K562 (cell line): ENCODE measurements at regions not wholly inside any gene's neighbourhood (a gene's known extent, or its start where the extent isn't known, plus 50 kb on each side); places are given as distances from the start of the nearest gene placed in this dataset.

Experiments used
- CBFA2T3 ChIP-seq: fragments of 450-650 bp; IDR thresholded peaks from 2 replicates; pipeline ENCODE4 v1.6.1; 2017
- CBX2 ChIP-seq: fragments of 200-600 bp; sonication (generic); IDR thresholded peaks from one replicate; pipeline ENCODE4 v1.6.1; 2012; ENCODE audit warnings: mild to moderate bottlenecking, low read length, inconsistent platforms; ENCODE audit not compliant: insufficient read depth, poor library complexity, severe bottlenecking
- KLF6 ChIP-seq: fragments of 250-450 bp; sonication (Bioruptor Pico); IDR thresholded peaks from 2 replicates; pipeline ENCODE4 v1.4.0; 2020; ENCODE audit warnings: mild to moderate bottlenecking, moderate library complexity, borderline replicate concordance
- MECOM ChIP-seq: fragments of 250-450 bp; sonication (Bioruptor Pico); IDR thresholded peaks from 2 replicates; pipeline ENCODE4 v1.8.0; 2022; ENCODE audit warnings: inconsistent platforms
- SRSF3 ChIP-seq: fragments of 200-400 bp; formaldehyde crosslinking; IDR thresholded peaks from 2 replicates; pipeline ENCODE4 v1.6.1; 2016; ENCODE audit warnings: mild to moderate bottlenecking, low read length, moderate library complexity; ENCODE audit not compliant: insufficient read depth
- SRSF9 ChIP-seq: fragments of 200-400 bp; formaldehyde crosslinking; IDR thresholded peaks from 2 replicates; pipeline ENCODE4 v1.6.1; 2017; ENCODE audit warnings: low read depth, low read length, borderline replicate concordance
- U2AF2 ChIP-seq: fragments of 200-400 bp; formaldehyde crosslinking; optimal IDR thresholded peaks from 2 replicates; pipeline ENCODE3; 2017; ENCODE audit warnings: low read depth, mild to moderate bottlenecking, low read length
- ZBTB7A ChIP-seq: IDR thresholded peaks from 2 replicates; pipeline ENCODE4 v1.6.1; 2011; ENCODE audit warnings: low read depth, mild to moderate bottlenecking, low read length, moderate library complexity, borderline replicate concordance; ENCODE audit not compliant: control insufficient read depth
- ZNF444 ChIP-seq: fragments of 250-450 bp; sonication (Bioruptor Pico); IDR thresholded peaks from 2 replicates; pipeline ENCODE4 v1.4.0; 2020; ENCODE audit warnings: mild to moderate bottlenecking, moderate library complexity
- TF ChIP-seq, protein P1 (sequence below): fragments of 450-650 bp; formaldehyde crosslinking; IDR thresholded peaks from 2 replicates; pipeline ENCODE4 v1.4.0; 2020; ENCODE audit warnings: mild to moderate bottlenecking, moderate library complexity
- TF ChIP-seq, protein P2 (sequence below): fragments of 450-650 bp; IDR thresholded peaks from 2 replicates; pipeline ENCODE4 v1.7.1; 2018; ENCODE audit warnings: mild to moderate bottlenecking, low read depth; ENCODE audit not compliant: partially characterized antibody
- TF ChIP-seq, protein P3 (sequence below): fragments of 150-350 bp; conservative IDR thresholded peaks from 2 replicates; pipeline ENCODE4 v1.6.1; 2014; ENCODE audit warnings: low read length
- TF ChIP-seq, protein P4 (sequence below): fragments of 250-450 bp; sonication (Bioruptor Pico); IDR thresholded peaks from 2 replicates; pipeline ENCODE4 v1.8.0; 2021; ENCODE audit warnings: moderate library complexity, mild to moderate bottlenecking, inconsistent platforms
- TF ChIP-seq, protein P5 (sequence below): fragments of 450-650 bp; formaldehyde crosslinking; IDR thresholded peaks from 2 replicates; pipeline ENCODE4 v1.4.0; 2020; ENCODE audit warnings: mild to moderate bottlenecking, moderate library complexity

DNA sequence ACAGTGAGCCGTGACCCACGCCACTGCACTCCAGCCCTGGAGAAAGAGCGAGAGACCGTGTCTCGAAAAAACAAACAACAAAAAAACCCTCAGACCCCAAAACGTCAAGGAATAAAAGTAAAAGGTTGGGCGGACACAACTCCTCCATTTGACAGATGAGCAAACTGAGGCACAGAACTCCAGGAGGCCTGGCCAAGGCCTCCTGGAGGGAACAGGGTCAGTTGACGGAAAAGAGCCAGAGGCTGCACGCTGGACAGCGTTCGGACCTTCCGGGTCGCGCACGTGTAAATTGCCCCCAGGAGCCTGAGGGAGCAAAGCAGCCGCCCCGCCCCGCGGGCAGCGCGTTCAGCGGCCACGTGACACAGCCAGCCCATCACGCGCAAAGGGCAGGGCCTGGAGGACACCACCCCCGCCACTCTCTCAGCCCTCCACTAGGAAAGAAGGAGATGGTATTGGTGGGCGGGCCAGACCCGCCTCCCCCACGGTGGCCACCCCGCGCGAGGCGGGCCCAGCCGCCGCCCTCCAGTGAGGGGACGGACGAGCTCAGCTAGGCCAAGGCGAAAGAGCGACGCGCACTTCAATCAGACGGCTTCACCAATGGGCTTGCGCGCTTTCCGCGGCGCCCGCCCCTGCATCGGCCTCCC lies 81.5 kb downstream of the PTPDC1 start (continued):
- TF ChIP-seq ZNF444, result no peak
- TF ChIP-seq MECOM (CRISPR knock-in tag), result no peak
- TF ChIP-seq, protein P1, sequence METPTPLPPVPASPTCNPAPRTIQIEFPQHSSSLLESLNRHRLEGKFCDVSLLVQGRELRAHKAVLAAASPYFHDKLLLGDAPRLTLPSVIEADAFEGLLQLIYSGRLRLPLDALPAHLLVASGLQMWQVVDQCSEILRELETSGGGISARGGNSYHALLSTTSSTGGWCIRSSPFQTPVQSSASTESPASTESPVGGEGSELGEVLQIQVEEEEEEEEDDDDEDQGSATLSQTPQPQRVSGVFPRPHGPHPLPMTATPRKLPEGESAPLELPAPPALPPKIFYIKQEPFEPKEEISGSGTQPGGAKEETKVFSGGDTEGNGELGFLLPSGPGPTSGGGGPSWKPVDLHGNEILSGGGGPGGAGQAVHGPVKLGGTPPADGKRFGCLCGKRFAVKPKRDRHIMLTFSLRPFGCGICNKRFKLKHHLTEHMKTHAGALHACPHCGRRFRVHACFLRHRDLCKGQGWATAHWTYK (CRISPR knock-in tag), result no peak
- TF ChIP-seq, protein P2, sequence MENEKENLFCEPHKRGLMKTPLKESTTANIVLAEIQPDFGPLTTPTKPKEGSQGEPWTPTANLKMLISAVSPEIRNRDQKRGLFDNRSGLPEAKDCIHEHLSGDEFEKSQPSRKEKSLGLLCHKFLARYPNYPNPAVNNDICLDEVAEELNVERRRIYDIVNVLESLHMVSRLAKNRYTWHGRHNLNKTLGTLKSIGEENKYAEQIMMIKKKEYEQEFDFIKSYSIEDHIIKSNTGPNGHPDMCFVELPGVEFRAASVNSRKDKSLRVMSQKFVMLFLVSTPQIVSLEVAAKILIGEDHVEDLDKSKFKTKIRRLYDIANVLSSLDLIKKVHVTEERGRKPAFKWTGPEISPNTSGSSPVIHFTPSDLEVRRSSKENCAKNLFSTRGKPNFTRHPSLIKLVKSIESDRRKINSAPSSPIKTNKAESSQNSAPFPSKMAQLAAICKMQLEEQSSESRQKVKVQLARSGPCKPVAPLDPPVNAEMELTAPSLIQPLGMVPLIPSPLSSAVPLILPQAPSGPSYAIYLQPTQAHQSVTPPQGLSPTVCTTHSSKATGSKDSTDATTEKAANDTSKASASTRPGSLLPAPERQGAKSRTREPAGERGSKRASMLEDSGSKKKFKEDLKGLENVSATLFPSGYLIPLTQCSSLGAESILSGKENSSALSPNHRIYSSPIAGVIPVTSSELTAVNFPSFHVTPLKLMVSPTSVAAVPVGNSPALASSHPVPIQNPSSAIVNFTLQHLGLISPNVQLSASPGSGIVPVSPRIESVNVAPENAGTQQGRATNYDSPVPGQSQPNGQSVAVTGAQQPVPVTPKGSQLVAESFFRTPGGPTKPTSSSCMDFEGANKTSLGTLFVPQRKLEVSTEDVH, result peak; percentile 51
- TF ChIP-seq, protein P3, sequence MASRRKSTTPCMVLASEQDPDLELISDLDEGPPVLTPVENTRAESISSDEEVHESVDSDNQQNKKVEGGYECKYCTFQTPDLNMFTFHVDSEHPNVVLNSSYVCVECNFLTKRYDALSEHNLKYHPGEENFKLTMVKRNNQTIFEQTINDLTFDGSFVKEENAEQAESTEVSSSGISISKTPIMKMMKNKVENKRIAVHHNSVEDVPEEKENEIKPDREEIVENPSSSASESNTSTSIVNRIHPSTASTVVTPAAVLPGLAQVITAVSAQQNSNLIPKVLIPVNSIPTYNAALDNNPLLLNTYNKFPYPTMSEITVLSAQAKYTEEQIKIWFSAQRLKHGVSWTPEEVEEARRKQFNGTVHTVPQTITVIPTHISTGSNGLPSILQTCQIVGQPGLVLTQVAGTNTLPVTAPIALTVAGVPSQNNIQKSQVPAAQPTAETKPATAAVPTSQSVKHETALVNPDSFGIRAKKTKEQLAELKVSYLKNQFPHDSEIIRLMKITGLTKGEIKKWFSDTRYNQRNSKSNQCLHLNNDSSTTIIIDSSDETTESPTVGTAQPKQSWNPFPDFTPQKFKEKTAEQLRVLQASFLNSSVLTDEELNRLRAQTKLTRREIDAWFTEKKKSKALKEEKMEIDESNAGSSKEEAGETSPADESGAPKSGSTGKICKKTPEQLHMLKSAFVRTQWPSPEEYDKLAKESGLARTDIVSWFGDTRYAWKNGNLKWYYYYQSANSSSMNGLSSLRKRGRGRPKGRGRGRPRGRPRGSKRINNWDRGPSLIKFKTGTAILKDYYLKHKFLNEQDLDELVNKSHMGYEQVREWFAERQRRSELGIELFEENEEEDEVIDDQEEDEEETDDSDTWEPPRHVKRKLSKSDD, result no peak
- TF ChIP-seq, protein P4, sequence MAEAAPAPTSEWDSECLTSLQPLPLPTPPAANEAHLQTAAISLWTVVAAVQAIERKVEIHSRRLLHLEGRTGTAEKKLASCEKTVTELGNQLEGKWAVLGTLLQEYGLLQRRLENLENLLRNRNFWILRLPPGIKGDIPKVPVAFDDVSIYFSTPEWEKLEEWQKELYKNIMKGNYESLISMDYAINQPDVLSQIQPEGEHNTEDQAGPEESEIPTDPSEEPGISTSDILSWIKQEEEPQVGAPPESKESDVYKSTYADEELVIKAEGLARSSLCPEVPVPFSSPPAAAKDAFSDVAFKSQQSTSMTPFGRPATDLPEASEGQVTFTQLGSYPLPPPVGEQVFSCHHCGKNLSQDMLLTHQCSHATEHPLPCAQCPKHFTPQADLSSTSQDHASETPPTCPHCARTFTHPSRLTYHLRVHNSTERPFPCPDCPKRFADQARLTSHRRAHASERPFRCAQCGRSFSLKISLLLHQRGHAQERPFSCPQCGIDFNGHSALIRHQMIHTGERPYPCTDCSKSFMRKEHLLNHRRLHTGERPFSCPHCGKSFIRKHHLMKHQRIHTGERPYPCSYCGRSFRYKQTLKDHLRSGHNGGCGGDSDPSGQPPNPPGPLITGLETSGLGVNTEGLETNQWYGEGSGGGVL (CRISPR knock-in tag), result no peak
- no peak for TF ChIP-seq SRSF9
- TF ChIP-seq, protein P5, sequence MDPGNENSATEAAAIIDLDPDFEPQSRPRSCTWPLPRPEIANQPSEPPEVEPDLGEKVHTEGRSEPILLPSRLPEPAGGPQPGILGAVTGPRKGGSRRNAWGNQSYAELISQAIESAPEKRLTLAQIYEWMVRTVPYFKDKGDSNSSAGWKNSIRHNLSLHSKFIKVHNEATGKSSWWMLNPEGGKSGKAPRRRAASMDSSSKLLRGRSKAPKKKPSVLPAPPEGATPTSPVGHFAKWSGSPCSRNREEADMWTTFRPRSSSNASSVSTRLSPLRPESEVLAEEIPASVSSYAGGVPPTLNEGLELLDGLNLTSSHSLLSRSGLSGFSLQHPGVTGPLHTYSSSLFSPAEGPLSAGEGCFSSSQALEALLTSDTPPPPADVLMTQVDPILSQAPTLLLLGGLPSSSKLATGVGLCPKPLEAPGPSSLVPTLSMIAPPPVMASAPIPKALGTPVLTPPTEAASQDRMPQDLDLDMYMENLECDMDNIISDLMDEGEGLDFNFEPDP (CRISPR knock-in tag), result no peak
- no peak for TF ChIP-seq SRSF3
- TF ChIP-seq CBX2, result no peak
- TF ChIP-seq ZBTB7A, result no peak
- TF ChIP-seq CBFA2T3, result no peak
- TF ChIP-seq U2AF2, result no peak
- TF ChIP-seq KLF6, result peak; percentile 36
